Astrocyte (in vitro differentiated cells and primary cell): ENCODE measurements at regions not wholly inside any gene's neighbourhood (a gene's known extent, or its start where the extent isn't known, plus 50 kb on each side); places are given as distances from the start of the nearest gene placed in this dataset.
"Not testable (repeated sequence)": the region's sequence is repeated elsewhere in the genome, so short reads cannot be mapped to it uniquely, and the experiment has no call there.

Source experiments
- DNase-seq: peaks from one replicate; pipeline ENCODE4 v3.0.0-alpha.2; 2010; ENCODE audit warnings: low read depth
- FAIRE-seq: peaks from 2 replicates; lab custom pipeline; 2011; peaks lifted over from hg19 to GRCh38; lab: Jason Lieb, UNC
- H2AFZ ChIP-seq: 2 replicates; pipeline ENCODE4 v1.6.0; 2012; ENCODE audit warnings: low read depth, low read length, inconsistent platforms
- H3K27ac ChIP-seq: 2 replicates; pipeline ENCODE4 v1.5.1; 2011; ENCODE audit warnings: low read depth, low read length, inconsistent platforms
- H3K27me3 ChIP-seq: 2 replicates; pipeline ENCODE4 v1.6.0; 2011; ENCODE audit warnings: low read length, inconsistent platforms; ENCODE audit not compliant: insufficient read depth
- H3K36me3 ChIP-seq: 2 replicates; pipeline ENCODE4 v1.5.1; 2011; ENCODE audit warnings: low read length, inconsistent platforms; ENCODE audit not compliant: insufficient read depth
- H3K4me1 ChIP-seq: 2 replicates; pipeline ENCODE4 v1.5.1; 2011; ENCODE audit warnings: low read length, inconsistent platforms; ENCODE audit not compliant: insufficient read depth
- H3K4me2 ChIP-seq: 2 replicates; pipeline ENCODE4 v1.6.0; 2012; ENCODE audit warnings: low read length, inconsistent platforms
- H3K4me3 ChIP-seq: 2 replicates; pipeline ENCODE4 v1.5.1; 2011; ENCODE audit warnings: low read depth, mild to moderate bottlenecking, low read length, inconsistent platforms; ENCODE audit not compliant: insufficient read depth
- H3K79me2 ChIP-seq: 2 replicates; pipeline ENCODE4 v1.6.0; 2012; ENCODE audit warnings: mild to moderate bottlenecking, low read length, inconsistent platforms; ENCODE audit not compliant: insufficient read depth
- H3K9ac ChIP-seq: 2 replicates; pipeline ENCODE4 v1.6.0; 2012; ENCODE audit warnings: mild to moderate bottlenecking, low read length, inconsistent platforms
- H3K9me3 ChIP-seq: 2 replicates; pipeline ENCODE4 v1.5.1; 2012; ENCODE audit warnings: low read depth, mild to moderate bottlenecking, low read length, inconsistent platforms; ENCODE audit not compliant: insufficient read depth
- H4K20me1 ChIP-seq: 2 replicates; pipeline ENCODE4 v1.6.0; 2012; ENCODE audit warnings: low read length, inconsistent platforms; ENCODE audit not compliant: insufficient read depth
- H3K27ac Mint-ChIP-seq: one replicate; pipeline ENCODE4 v1.8.0; 2021; ENCODE audit warnings: mild to moderate bottlenecking, mixed read lengths; ENCODE audit not compliant: unreplicated experiment
- H3K27me3 Mint-ChIP-seq: one replicate; pipeline ENCODE4 v1.8.0; 2021; ENCODE audit warnings: low read depth, mixed read lengths; ENCODE audit not compliant: unreplicated experiment
- H3K36me3 Mint-ChIP-seq: one replicate; pipeline ENCODE4 v1.8.0; 2021; ENCODE audit warnings: low read depth, mixed read lengths; ENCODE audit not compliant: unreplicated experiment
- H3K4me1 Mint-ChIP-seq: one replicate; pipeline ENCODE4 v1.8.0; 2021; ENCODE audit warnings: low read depth, mixed read lengths; ENCODE audit not compliant: unreplicated experiment
- H3K4me3 Mint-ChIP-seq: one replicate; pipeline ENCODE4 v1.8.0; 2021; ENCODE audit warnings: mild to moderate bottlenecking, moderate library complexity, mixed read lengths; ENCODE audit not compliant: unreplicated experiment
- H3K9me3 Mint-ChIP-seq: one replicate; pipeline ENCODE4 v1.8.0; 2021; ENCODE audit warnings: mild to moderate bottlenecking, mixed read lengths; ENCODE audit not compliant: unreplicated experiment
- CTCF ChIP-seq: IDR thresholded peaks from 2 replicates; pipeline ENCODE4 v1.5.1; 2011; ENCODE audit warnings: low read depth, mild to moderate bottlenecking, inconsistent platforms, low read length, moderate library complexity; ENCODE audit not compliant: insufficient read depth
- EZH2 ChIP-seq: IDR thresholded peaks from 2 replicates; pipeline ENCODE4 v1.6.1; 2012; ENCODE audit warnings: mild to moderate bottlenecking, low read length, inconsistent platforms; ENCODE audit not compliant: insufficient read depth

GRCh38 chr9:74083681-74084433 is 413.3 kb upstream of the RORB start:
- Mint-ChIP-seq H3K36me3 (no peaks in the 10 kb centered on the region), H3K4me1 (peaks cover 12% of the 10 kb centered on the region), H3K4me3 (no peak overlapping the region), H3K27ac (no peak overlapping the region), H3K27me3 (peaks cover 34% of the 10 kb centered on the region), H3K9me3 (peaks cover 2% of the 10 kb centered on the region)
- Histone ChIP-seq H3K4me3 (no peak overlapping the region), H3K9ac (no peak overlapping the region), H2AFZ (no peak overlapping the region), H3K9me3 (no peaks in the 10 kb centered on the region), H3K27ac (no peak overlapping the region), H3K79me2 (no peaks in the 10 kb centered on the region), H3K27me3 (no peaks in the 10 kb centered on the region), H4K20me1 (no peaks in the 10 kb centered on the region), H3K36me3 (no peaks in the 10 kb centered on the region), H3K4me1 (peaks cover 4% of the 10 kb centered on the region), H3K4me2 (no peak overlapping the region)
- no peak for TF ChIP-seq CTCF
- no peak for TF ChIP-seq EZH2
- no peak for FAIRE-seq
- DNase-seq, result no peak

GRCh38 chr9:74085384-74086037 is 411.6 kb upstream of the RORB start:
- H3K9me3 Mint-ChIP-seq, H3K27ac ChIP-seq, H4K20me1 ChIP-seq, H3K27me3 ChIP-seq, H3K4me1 Mint-ChIP-seq, FAIRE-seq, H3K9ac ChIP-seq, H3K36me3 Mint-ChIP-seq, H3K4me3 ChIP-seq, H3K9me3 ChIP-seq, H3K79me2 ChIP-seq, H2AFZ ChIP-seq, H3K4me3 Mint-ChIP-seq, H3K4me2 ChIP-seq, H3K36me3 ChIP-seq, H3K4me1 ChIP-seq, DNase-seq, H3K27ac Mint-ChIP-seq: not testable (repeated sequence)
- peaks cover 36% of the 10 kb centered on the region for H3K27me3 Mint-ChIP-seq

GRCh38 chr9:74090921-74091320 is 406.2 kb upstream of the RORB start:
- H3K36me3 ChIP-seq, H3K9me3 ChIP-seq, H3K9me3 Mint-ChIP-seq, H3K4me1 ChIP-seq, H3K27me3 ChIP-seq, H3K36me3 Mint-ChIP-seq, H3K27ac Mint-ChIP-seq, DNase-seq, H4K20me1 ChIP-seq, H2AFZ ChIP-seq, H3K4me3 ChIP-seq, H3K79me2 ChIP-seq, H3K4me2 ChIP-seq, H3K9ac ChIP-seq, H3K27ac ChIP-seq, H3K4me1 Mint-ChIP-seq, FAIRE-seq, H3K4me3 Mint-ChIP-seq: not testable (repeated sequence)
- H3K27me3 Mint-ChIP-seq, result peaks cover 28% of the 10 kb centered on the region
